CD4-positive, alpha-beta T cell (primary cell): ENCODE measurements at regions not wholly inside any gene's neighbourhood (a gene's known extent, or its start where the extent isn't known, plus 50 kb on each side); places are given as distances from the start of the nearest gene placed in this dataset.

ENCODE experiments used
- ATAC-seq: fragments of 200-7000 bp; cut with Tn5 transposase; one replicate; pipeline ENCODE4 v1.10.0; 2022; ENCODE audit warnings: mild to moderate bottlenecking; ENCODE audit not compliant: poor library complexity
- CTCF ChIA-PET: fragments of 350-600 bp; sonication (Branson Sonifier 250); formaldehyde crosslinking; loops from one replicate; lab custom pipeline; 2021; ENCODE audit warnings: antibody characterized with exemption, inconsistent platforms; lab: Charles Lee
- POLR2A ChIA-PET: fragments of 350-600 bp; sonication (Branson Sonifier 250); formaldehyde crosslinking; loops from one replicate; lab custom pipeline; 2021; ENCODE audit warnings: antibody characterized with exemption, inconsistent platforms; lab: Charles Lee
- DNase-seq, 14 experiments: peaks; one replicate each; pipeline ENCODE4 v3.0.0-alpha.2; 2013 to 2020; ENCODE audit warnings: mixed read lengths in 2 of 14
- H3K27ac ChIP-seq, 2 donors: one replicate each; pipeline versions ENCODE4 v1.5.1 to v1.7.0; 2013; ENCODE audit warnings: low read length in 2 of 2, low read depth in 1 of 2, mild to moderate bottlenecking in 1 of 2
- H3K27me3 ChIP-seq, 2 experiments: 1 replicate in 1 of 2; 2 replicates in 1 of 2; pipeline versions ENCODE4 v1.6.1 to v1.7.0; 2013; ENCODE audit warnings: low read length in 2 of 2, control low read depth in 1 of 2, mild to moderate bottlenecking in 1 of 2, moderate library complexity in 1 of 2; ENCODE audit not compliant: insufficient read depth in 2 of 2, control insufficient read depth in 1 of 2
- H3K36me3 ChIP-seq: one replicate; pipeline ENCODE4 v1.6.1; 2013; ENCODE audit warnings: low read length, control low read depth; ENCODE audit not compliant: insufficient read depth
- H3K4me1 ChIP-seq: one replicate; pipeline ENCODE4 v1.6.1; 2013; ENCODE audit warnings: low read length, control low read depth; ENCODE audit not compliant: insufficient read depth
- H3K4me3 ChIP-seq: one replicate; pipeline ENCODE4 v1.5.1; 2013; ENCODE audit warnings: mild to moderate bottlenecking, low read length, moderate library complexity
- H3K9me3 ChIP-seq, 2 experiments: 1 replicate in 1 of 2; 2 replicates in 1 of 2; pipeline versions ENCODE4 v1.6.1 to v1.7.0; 2013; ENCODE audit warnings: low read length in 2 of 2, mild to moderate bottlenecking in 2 of 2, control low read depth in 1 of 2, moderate library complexity in 1 of 2; ENCODE audit not compliant: control insufficient read depth in 1 of 2, insufficient read depth in 1 of 2
- H3K27ac Mint-ChIP-seq: one replicate; pipeline ENCODE4 v1.8.0; 2020; ENCODE audit warnings: mixed read lengths
- H3K27me3 Mint-ChIP-seq: one replicate; pipeline ENCODE4 v1.8.0; 2021; ENCODE audit warnings: mixed read lengths
- H3K36me3 Mint-ChIP-seq: one replicate; pipeline ENCODE4 v1.8.0; 2021; ENCODE audit warnings: low read depth, mixed read lengths
- H3K4me1 Mint-ChIP-seq: one replicate; pipeline ENCODE4 v1.8.0; 2021; ENCODE audit warnings: low read depth, mixed read lengths
- H3K4me3 Mint-ChIP-seq: one replicate; pipeline ENCODE4 v1.8.0; 2020; ENCODE audit warnings: mild to moderate bottlenecking, mixed read lengths
- H3K9me3 Mint-ChIP-seq: one replicate; pipeline ENCODE4 v1.8.0; 2020; ENCODE audit warnings: mixed read lengths
- CTCF ChIP-seq: fragments of 200-600 bp; IDR thresholded peaks from one replicate; pipeline ENCODE4 v1.8.0; 2022; ENCODE audit warnings: antibody characterized with exemption, mild to moderate bottlenecking
- intact Hi-C, 2 experiments: fragments of 100-400 bp; cut with DNase I in 1 of 2; cut with micrococcal nuclease in 1 of 2; formaldehyde crosslinking; loops; one replicate each; pipeline versions ENCODE4 v1.15.1 to v1.9.0; 2023 to 2025; cut with DNase I, micrococcal nuclease

DNA sequence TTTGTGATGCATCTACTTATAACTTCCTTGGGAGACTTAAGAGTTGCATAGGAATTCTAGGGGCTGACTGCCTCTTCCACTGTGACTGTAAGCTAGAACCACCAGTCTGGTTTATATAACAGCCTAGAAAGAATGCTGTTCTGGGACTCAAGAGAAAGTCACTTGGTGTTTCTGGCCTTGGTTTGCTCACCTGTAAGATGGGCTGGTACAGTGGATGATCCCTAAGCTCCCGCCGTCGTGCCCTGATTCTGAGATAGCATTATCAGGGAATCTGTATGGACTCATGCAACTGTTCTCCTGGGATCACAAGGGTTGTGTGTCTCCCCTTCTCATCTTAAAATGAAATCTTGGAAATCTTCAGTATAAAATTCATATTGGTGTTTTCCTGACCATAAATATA lies 100.6 kb downstream of the LYZL1 start:
- no peak for TF ChIP-seq CTCF
- ChIA-PET POLR2A (no interaction called here), CTCF (no interaction called here)
- Mint-ChIP-seq H3K27me3 (peaks cover 8% of the 10 kb centered on the region), H3K36me3 (no peaks in the 10 kb centered on the region), H3K4me3 (no peak overlapping the region), H3K27ac (no peak overlapping the region), H3K9me3 (no peaks in the 10 kb centered on the region), H3K4me1 (peaks cover 3% of the 10 kb centered on the region)
- intact Hi-C loops: loop anchor here (5.0 to 10.0 kb wide), 3 partner anchors 58 to 725 kb away; no protein-coding TSS in a partner anchor
- Histone ChIP-seq H3K27me3 (peaks cover 1 to 4% of the 10 kb centered on the region in 2 experiments), H3K4me1 (no peaks in the 10 kb centered on the region), H3K36me3 (no peaks in the 10 kb centered on the region), H3K27ac (no peak overlapping the region), H3K4me3 (no peak overlapping the region), H3K9me3 (no peaks in the 10 kb centered on the region)
- ATAC-seq (no peak), DNase-seq (no peak)

DNA sequence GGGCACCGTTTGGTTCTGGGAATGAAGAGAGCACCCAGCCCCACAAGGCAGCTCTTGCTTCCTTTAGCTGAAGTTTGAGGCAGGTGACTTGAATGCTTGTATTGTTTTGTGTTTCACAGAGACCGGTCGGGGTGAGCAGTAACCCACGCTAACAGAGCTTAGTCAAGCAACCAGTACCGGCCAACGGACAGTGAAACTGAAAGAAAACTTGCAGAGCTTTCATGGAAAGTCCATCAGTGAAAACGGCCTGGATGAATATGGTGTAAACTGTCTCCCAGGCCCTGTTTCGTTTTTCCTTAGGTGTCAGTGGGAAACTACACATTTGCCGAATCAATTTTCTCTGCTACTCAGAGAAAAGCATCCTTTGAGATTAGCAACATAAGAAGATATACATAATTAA lies 101.1 kb downstream of the LYZL1 start:
- no peak for DNase-seq
- Histone ChIP-seq H3K4me3 (no peak overlapping the region), H3K9me3 (no peaks in the 10 kb centered on the region), H3K27me3 (peaks cover 3 to 4% of the 10 kb centered on the region in 2 experiments), H3K27ac (no peak overlapping the region), H3K4me1 (no peaks in the 10 kb centered on the region), H3K36me3 (no peaks in the 10 kb centered on the region)
- Mint-ChIP-seq H3K27ac (no peak overlapping the region), H3K9me3 (no peaks in the 10 kb centered on the region), H3K27me3 (peaks cover 8% of the 10 kb centered on the region), H3K4me3 (no peak overlapping the region), H3K36me3 (no peaks in the 10 kb centered on the region), H3K4me1 (peaks cover 3% of the 10 kb centered on the region)
- no peak for TF ChIP-seq CTCF
- ChIA-PET POLR2A (no interaction called here), CTCF (no interaction called here)
- ATAC-seq: no peak
- intact Hi-C loops: loop anchor here (5.0 to 10.0 kb wide), 3 partner anchors 57 to 725 kb away; no protein-coding TSS in a partner anchor

- Mint-ChIP-seq H3K27ac (no peak overlapping the region), H3K27me3 (peaks cover 5% of the 10 kb centered on the region), H3K4me1 (no peaks in the 10 kb centered on the region), H3K4me3 (no peak overlapping the region), H3K36me3 (no peaks in the 10 kb centered on the region), H3K9me3 (no peaks in the 10 kb centered on the region)
- ATAC-seq: peak; percentile 44
- POLR2A ChIA-PET: no interaction called here
- peak in 9 of 14 experiments; percentile 4 to 51 (median 16) for DNase-seq
- CTCF ChIA-PET: interaction anchor here (1.6 kb wide), 1 partner anchor 15 kb away, joined by 5 read pairs; no protein-coding TSS in a partner anchor
- Histone ChIP-seq H3K4me3 (no peak overlapping the region), H3K4me1 (no peaks in the 10 kb centered on the region), H3K27ac (no peak overlapping the region), H3K9me3 (no peaks in the 10 kb centered on the region), H3K27me3 (peaks cover 0 to 4% of the 10 kb centered on the region in 2 experiments), H3K36me3 (no peaks in the 10 kb centered on the region)
- TF ChIP-seq CTCF: peak; percentile 82
- intact Hi-C loops: no loop called here
These were observed 103.6 kb downstream of the LYZL1 start for GRCh38 chr10:29392376-29393021.
